D341Med (cell line): ENCODE measurements at regions not wholly inside any gene's neighbourhood (a gene's known extent, or its start where the extent isn't known, plus 50 kb on each side); places are given as distances from the start of the nearest gene placed in this dataset.
"Not testable (repeated sequence)": the region's sequence is repeated elsewhere in the genome, so short reads cannot be mapped to it uniquely, and the experiment has no call there.

Source experiments
- DNase-seq: peaks from one replicate; pipeline ENCODE4 v3.0.0; 2012; ENCODE audit warnings: low spot score

DNA sequence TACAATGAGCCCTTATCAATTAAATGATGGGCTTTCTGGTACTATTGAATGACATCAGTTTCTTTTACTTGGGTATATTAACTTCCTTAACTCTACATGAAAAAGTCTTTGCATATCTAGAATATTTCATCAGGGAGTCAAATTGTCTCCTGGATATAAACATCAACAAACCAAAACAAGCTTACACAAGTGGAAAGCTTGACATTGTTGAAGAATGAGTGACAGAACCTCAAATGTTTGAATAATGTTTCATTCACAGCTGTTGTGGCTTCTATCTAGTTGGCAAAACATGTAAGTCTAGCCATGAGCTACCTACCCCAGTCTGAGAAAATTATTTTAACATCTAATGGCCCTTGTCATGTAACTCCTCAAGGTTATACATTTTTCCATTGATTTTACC is 604.8 kb upstream of the ADAMTS5 start:
- no peak for DNase-seq

DNA sequence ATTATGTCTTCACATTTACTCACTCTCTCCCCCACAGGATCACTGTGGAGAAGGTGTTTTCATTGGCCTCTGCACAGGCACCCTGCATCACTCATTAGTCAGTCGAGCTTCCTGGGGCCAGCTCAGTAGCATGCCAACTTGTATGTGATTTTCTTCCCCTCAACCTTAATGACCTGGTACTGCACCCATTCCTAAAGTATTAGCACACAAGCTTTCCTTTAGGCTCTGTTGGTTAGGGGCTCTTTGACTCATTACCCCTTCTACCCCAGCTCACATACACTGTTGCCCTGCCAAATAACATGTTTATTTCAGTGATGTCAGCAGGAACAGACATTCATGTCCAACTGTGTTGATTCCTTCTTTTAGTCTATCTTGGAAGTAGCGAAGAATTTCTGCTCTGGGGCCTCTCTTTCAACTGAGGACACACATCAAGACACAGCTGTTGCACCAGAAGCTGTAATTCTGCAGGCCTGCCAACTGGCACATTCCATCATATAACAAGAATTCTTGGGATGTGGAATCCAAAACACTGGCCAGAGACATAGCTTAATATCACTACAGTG is 603.5 kb upstream of the ADAMTS5 start:
- DNase-seq, result no peak

DNA sequence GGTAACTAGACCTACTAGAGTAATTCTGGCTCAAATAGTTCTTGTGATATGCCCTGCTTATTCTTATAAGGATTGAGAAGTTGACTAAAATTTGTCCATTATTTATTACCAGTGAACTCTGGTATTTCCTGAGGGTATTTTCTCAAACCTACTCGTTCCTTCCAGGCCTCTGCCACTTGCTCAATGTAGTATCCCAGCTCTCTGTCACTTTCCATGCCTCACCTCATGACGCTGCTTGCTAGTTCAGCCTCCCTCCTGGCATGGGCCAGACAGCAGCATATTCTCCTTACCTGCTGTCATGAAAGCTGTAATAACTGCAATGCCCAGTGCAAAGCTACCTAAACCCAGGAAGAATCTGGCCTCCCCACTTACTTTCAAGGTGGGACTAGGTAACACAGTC is 602.9 kb upstream of the ADAMTS5 start:
- DNase-seq, result no peak

DNA sequence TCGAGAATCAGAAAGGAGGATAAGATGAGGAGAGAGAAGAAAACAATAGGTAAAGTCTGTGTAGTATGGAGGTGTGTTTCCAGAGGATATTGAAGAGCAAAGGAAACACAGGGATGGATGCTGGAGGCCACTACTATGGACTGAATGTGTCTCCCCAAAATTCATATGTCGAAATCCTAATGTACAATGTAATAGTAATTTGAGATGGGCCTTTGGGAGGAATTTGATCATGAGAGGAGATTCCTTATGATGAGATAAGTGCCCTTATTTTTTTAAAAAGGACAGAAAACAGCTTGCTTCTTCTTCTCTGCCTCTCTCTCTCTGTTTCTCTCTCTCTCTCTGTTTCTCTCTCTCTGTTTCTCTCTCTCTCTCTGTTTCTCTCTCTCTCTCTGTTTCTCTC is 602.2 kb upstream of the ADAMTS5 start:
- DNase-seq, result no peak

DNA sequence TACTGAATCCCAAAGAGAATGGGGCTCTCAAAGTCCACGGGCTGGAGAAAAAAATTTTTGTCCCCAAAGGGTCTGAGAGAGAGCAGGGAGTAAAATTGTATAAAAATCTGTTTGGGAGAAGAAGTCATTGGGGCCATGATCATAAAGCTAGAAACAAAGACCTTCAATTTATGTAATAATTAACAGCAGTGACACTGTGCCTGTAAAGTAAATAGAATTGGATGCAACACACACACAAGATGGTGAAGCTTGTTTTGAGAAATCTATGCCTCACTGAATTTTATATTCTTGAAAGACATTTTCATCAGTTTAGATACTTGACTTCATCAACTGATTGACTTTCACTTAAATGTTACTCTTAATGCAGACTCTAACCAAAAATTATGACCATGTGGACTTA is 600.5 kb upstream of the ADAMTS5 start:
- DNase-seq, result no peak

DNA sequence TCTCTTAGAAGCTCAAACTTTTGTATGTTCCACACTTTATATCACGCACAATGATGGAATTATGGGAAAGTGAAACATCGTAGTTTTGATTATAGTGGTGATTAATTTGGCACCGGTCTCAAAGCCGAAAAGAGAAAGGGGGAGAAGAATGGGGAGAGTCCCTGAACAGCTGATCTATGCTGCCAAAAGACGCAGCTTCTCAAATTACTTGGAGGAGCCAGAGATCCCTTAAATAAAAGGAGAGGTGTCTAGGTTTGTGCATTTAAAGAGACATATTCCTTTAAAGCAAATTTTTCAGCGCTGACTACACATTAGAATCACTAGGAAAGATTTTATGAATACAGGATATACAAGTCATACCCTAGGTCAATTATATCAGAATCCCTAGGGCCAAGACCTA is 599.6 kb upstream of the ADAMTS5 start:
- DNase-seq, result no peak

DNA sequence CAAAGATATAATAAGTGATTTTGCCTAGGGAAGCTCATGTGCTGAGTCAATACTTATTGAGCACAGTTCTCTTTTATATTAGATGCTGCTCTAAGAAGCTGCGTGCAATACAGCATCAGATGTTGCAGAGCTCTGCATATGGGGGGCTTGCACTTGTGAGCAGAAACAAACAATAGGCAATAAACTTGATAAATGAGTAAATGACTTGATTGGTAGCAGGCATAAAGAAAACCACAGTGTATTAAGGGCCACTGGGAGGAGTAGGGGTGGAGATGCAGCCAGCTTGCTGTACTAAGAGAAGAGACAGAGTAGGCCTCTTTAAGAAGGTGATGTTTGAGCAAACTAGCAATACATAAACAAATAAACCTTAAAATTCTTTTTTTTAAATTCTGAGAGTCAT is 598.5 kb upstream of the ADAMTS5 start:
- DNase-seq, result no peak

DNA sequence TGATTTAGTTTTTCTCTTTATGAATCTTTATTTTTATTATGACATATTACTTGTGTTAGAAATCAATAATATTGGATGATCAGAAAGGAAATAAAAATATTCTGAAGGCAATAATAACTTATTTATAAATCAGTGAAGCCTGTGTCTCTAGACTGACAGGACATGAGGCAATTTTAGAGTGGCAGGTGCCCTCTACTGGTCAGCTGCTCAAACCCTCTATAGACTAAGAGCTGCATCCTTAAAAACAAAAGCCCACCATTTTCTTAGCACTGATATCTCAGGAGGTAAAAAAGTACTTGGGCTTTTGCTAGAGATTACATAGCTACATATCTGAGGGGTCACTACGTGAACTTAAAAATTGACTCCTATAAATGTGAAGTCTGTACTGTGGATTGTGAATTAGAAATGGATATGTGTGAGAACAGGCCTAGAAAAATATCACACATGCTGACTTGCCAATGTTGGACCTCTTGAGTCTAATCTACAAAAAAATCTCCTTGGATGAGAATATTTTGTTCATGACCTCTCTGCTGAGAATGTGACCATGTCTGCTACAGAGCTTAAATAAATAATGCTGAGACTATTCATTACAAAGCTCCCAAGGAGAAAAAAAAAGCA is 597.9 kb upstream of the ADAMTS5 start:
- peak; percentile 54 for DNase-seq

DNA sequence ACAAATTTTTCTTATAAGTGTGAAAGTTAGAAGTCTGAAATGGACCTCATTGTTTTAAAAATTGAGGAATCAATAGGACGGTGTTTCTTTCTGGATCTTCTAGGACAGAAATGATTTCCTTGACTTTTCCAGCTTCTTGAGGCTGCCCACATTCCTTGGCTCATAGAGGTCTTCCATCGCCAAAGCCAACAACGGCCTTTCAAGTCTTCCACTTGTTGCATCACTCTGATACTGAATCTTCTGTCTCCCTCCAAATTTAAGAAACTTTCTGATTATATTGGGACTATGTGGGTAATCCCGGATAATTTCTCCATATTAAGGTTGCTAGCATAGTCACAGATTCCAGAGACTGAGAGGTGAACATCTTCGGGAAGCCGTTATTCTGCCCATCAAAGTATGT is 595.4 kb upstream of the ADAMTS5 start:
- no peak for DNase-seq

DNA sequence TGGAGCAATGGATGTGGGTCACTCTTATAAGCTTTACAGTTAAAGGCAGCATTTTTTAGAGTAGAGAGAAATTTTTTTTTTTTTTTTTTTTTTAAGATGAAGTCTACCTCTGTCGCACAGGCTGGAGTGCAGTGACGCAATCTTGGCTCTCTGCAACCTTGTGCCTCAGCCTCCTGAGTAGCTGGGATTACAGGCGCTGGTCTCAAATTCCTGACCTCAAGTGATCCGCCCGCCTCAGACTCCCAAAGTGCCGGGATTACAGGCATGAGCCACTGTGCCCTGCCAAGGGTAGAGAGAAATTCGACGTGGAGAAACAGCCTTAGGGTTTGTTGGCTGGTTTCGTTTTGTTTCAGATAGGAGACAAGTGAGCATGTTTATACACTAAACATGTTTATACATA is 594.2 kb upstream of the ADAMTS5 start:
- DNase-seq, result no peak

DNA sequence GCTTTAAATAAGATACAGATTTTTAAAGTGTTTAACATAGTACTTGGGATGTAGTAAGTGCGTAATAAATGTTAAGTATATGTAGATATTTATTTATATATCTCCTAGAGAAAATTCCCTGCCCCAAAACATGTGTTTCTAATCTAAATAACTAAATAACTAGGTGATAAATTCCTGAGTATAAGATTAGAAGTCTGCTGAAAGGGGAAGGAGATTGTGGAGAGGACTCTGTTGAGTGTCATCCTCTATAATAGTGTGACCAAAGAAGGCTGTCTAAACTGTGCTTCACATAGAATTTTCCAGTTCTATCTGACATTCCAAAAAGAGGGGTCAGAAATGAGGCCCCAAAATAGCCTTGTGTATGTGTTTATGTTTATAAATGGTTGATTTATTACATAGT is 590.5 kb upstream of the ADAMTS5 start:
- DNase-seq, result no peak

DNA sequence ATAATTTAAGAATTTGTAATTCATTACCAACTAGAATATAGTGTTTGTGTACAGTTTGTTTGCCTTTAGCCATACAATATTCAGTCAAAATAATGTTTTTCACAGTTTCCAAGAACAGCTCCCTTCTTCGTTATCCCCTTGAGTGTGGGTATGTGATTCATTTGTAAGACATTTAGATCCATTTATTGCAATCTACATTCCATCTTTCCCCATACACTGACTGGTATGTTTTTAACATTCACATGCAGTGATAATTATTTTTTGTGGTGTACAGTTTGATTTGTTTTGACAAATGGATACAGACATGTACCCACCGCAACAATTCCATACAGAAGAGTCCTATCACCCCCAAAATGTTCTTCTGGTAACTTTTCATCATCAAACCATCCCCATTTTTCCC is 589.1 kb upstream of the ADAMTS5 start:
- no peak for DNase-seq

DNA sequence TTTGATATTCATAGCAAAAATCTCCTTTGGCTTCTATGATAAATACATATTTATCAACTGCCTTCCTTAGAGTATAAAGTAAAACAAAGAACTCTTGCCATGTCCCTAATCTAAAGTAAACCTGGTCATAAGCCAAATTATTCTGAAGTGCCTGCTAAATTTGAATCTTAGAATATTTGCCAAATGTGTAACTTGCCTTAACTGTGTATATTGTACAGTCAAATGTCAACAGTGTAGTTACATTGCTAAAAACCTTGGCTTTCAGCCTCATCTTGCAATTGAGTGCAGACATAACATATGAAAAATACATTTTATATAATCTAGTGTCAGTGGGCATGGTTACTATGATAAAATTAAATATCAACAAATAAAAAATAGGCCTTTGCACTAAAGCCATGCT is 583.4 kb upstream of the ADAMTS5 start:
- no peak for DNase-seq

DNA sequence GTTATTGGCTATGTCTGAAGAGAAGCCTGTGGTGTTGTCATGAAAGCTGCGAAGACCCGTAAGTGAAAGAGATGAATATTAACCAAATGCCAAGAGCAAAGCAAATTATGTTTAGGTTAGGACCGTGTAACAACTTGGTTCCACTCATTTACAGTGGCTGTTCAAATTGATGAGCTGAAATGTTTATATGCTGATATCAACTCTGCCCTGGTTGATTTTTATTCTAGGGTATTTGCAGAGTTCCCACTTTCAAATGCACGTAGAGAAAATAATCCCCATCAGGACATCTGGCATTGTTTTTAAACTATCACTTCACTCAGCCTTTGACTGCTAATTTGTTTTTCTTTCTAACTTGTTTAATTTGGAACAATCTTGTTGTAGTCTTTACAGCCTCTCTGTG is 581.6 kb upstream of the ADAMTS5 start:
- DNase-seq, result no peak

DNA sequence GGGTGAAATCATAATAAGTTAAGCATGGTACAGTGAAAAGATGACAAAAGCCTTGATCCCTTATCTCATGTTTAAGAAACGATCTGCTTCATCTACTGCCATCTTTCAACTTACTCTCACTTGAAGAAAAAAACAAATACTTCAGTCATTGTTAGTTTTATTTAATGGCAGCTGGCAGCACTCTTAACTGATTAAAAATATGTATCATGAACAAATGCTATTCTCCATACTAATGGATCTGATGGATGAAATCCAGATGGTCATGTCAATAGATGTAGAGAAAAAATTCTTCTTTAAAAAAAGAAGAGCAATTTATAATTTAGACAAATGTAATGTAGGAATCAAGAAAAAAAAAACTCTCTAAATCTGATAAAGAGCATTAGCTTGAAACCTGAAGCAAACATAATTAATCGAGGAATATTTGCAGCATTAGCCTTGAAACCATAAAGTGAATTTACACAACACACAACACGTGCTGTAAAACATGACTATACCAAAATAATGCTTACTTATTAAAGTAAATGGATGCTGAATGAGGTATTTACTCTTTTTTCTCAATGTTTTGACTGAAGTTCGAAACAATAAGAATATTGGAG is 579.0 kb upstream of the ADAMTS5 start:
- DNase-seq, result no peak

DNA sequence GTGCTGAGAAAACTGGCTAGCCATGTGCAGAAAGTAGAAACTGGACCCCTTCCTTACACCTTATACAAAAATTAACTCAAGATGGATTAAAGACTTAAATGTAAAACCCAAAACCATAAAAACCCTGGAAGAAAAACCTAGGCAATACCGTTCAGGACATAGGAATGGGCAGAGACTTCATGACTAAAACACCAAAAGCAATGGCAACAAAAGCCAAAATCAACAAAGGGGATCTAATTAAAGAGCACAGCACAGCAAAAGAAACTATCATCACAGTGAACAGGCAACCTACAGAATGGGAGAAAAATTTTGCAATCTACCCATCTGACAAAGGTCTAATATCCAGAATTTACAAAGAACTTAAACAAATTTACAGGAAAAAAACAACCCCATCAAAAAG is 575.2 kb upstream of the ADAMTS5 start:
- DNase-seq, result not testable (repeated sequence)

DNA sequence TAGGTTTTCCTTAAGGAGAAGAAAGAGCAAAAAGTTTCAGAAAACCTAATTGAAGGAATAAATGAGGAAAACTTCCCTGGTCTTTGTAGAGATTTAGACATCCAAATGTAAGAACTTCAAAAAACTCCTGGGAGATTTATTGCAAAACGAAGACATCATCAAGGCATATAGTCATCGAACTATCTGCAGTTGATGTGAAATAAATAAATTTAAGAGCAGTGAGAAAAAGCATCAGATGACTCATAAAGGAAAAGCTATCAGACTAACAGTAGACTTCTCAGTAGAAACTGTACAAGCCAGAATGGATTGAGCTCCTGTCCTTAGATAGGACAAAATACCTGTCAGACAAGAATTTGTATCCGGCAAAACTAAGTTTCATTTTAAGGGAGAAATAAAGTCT is 569.4 kb upstream of the ADAMTS5 start:
- no peak for DNase-seq

DNA sequence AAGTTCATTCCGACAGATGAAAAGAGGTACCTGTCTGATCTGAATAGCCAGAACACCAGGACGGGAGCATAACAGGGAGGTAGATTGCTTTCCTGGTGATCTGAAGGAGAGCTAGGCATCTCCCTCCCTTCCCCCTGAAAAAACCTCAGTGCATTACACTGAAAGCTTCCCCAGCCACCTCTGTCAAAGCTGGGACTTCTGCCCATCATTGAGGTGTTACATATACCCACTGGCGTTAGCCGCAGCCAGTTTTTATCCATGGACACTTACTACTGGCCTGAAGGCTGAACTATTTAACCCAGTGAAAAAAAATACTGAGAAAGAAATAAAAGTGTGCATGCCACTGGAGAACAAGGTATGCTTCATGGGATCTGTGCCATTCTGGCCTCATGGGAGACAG is 568.3 kb upstream of the ADAMTS5 start:
- no peak for DNase-seq

DNA sequence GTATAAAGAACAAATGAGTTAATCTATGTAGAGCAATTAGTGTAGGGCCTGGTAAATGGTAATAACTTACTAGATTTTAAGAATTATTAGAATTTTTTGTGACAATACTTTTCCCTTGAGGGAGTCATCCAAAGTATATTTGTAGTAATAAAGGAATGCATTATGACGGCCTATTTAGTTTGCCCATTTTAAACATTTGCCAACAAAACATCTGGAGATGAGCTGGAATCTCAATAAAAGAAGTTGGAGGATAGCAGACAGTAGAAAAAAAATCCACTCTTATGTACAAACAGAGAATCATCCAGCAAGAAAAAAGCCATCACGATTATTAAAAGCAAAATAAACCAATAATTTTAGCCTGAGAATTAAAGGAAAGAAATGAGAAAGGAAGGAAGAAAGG is 567.3 kb upstream of the ADAMTS5 start:
- DNase-seq, result no peak

DNA sequence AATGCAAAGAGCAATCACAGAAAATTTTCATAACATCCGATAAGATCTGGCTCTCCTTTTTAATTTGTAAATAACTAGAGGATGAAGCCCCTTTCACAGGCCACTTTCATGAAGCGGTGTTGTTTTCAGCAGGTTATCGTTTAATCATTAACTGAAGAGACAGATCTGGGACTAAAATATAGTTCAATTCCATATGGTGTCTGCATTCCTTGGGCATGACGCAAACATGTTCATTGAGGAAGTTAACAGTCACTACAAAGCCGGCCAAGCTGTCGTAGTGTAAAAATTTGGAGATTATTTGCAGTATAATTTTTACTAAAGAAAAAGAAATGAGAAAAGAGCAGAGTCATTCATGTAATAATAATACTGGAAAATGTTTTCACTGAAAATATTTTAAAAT is 565.2 kb upstream of the ADAMTS5 start:
- DNase-seq, result no peak

DNA sequence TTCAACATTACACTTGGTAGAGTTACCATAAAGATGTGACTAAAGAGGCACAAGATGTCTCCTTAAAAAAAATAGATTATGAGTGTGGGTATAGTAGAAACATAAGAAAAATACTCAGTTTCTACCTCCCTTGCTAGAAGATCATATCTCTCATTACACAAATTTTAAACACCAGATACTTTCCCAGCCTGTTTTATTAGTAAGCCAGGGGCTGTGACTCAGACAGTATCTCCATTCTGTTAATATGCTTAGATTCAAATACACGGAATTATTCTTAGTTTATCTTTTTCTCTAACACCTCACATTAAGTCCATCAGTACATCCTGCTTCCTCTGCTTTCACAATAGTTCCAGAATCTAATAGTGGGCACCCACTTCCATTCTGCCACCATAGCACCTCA is 561.8 kb upstream of the ADAMTS5 start:
- DNase-seq, result no peak

DNA sequence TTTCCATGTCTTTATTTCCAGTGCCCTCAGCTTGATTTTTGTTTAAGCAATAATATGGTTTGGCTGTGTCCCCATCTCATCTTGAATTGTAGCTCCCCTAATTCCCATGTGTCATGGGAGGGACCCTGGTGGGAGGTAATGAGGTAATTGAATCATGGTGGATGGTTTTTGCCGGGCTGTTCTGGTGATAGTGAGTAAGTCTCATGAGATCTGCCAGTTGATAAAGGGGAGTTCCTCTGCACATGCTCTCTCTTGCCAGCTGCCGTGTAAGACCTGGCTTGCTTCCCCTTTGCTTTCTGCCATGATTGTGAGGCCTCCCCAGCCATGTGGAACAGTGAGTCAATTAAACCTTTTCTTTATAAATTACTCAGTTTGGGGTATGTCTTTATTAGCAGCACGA is 559.6 kb upstream of the ADAMTS5 start:
- no peak for DNase-seq

DNA sequence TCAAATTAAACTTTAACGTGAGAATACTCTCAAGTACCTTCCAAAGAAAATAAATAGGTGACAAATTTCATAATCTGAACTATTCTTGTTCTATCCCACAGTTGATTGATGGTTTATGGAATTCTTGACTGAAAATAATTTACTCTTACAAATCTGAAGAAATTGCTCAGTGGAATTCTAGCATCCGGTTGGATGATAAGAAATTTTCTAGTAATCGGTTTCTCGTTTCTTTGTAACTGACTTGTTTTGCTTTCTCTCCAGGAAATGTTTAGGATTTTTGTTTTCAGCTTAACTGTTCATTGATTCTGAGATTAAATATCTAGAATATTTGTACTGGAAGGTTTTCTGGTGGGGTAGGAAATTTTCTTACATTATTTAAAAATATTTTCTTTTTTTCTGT is 558.9 kb upstream of the ADAMTS5 start:
- no peak for DNase-seq

DNA sequence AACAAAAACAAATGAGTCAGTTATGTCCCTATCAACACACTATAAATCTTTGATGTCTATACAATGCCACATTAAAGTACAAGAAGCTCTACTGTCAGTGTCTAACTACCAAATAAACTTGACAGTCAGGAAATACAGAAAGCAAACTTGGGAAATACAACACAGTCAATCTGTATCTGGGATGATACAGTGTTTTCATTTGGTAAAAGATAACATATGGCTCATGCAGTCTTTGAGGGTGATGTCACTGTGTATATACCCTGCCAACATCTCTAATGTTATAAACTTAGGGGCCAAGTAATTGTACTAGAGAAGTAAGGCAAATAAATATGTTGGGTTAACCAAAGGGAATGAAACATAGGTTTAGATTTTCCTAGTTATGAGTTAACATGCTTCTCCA is 552.5 kb upstream of the ADAMTS5 start:
- no peak for DNase-seq
